ENCODE measurements at regions not wholly inside any gene's neighbourhood (a gene's known extent, or its start where the extent isn't known, plus 50 kb on each side); places are given as distances from the start of the nearest gene placed in this dataset.

DNA sequence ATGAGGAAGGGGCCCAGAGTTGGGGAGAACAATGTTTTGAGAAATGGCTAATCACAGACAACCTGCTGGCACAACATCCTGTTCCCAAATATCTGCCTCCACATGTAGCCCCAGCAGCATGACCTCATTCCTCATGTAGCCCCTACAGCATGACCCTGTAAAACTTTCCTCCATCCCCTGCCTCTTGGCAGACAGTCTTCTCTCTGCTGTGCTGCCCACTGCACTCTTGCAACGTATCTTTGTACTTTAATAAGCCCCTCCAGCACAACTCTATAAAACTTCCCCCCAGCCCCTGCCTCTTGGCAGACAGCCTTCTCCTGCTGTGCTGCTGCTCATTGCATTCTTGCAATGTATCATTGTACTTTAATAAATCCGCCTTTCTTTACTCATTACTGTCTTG is 278.8 kb downstream of the HDGFL1 start:
- TF ChIP-seq, protein P1, sequence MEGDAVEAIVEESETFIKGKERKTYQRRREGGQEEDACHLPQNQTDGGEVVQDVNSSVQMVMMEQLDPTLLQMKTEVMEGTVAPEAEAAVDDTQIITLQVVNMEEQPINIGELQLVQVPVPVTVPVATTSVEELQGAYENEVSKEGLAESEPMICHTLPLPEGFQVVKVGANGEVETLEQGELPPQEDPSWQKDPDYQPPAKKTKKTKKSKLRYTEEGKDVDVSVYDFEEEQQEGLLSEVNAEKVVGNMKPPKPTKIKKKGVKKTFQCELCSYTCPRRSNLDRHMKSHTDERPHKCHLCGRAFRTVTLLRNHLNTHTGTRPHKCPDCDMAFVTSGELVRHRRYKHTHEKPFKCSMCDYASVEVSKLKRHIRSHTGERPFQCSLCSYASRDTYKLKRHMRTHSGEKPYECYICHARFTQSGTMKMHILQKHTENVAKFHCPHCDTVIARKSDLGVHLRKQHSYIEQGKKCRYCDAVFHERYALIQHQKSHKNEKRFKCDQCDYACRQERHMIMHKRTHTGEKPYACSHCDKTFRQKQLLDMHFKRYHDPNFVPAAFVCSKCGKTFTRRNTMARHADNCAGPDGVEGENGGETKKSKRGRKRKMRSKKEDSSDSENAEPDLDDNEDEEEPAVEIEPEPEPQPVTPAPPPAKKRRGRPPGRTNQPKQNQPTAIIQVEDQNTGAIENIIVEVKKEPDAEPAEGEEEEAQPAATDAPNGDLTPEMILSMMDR (conservative IDR thresholded peaks at IDR 0.05; ENCODE audit: low read length), result no peak
- TF ChIP-seq EZH2phosphoT487 (IDR thresholded peaks at IDR 0.05; ENCODE audit: borderline replicate concordance), result no peak

Measured in Loucy (cell line).